Tibial artery (tissue), 4 donors: ENCODE measurements at regions not wholly inside any gene's neighbourhood (a gene's known extent, or its start where the extent isn't known, plus 50 kb on each side); places are given as distances from the start of the nearest gene placed in this dataset.

Experiments
- DNase-seq, 2 donors: peaks; one replicate each; pipeline ENCODE4 v3.0.0-alpha.2; 2019
- H3K27ac ChIP-seq, 2 donors: fragments of 200-600 bp; sonication (generic) in 1 of 2; 1 replicate in 1 of 2; 2 replicates in 1 of 2; pipeline ENCODE4 v1.5.1; 2018 to 2019; ENCODE audit warnings: mild to moderate bottlenecking in 1 of 2
- H3K27me3 ChIP-seq, 2 donors: fragments of 200-600 bp; sonication (generic) in 1 of 2; one replicate each; pipeline versions ENCODE4 v1.5.1 to v1.6.0; 2016 to 2019
- H3K36me3 ChIP-seq, 3 donors: fragments of 200-600 bp; sonication (generic) in 2 of 3; one replicate each; pipeline ENCODE4 v1.5.1; 2016 to 2019; ENCODE audit warnings: mild to moderate bottlenecking in 2 of 3
- H3K4me1 ChIP-seq, 4 donors: fragments of 200-600 bp; sonication (generic) in 2 of 4; 1 replicate in 3 of 4; 2 replicates in 1 of 4; pipeline ENCODE4 v1.5.1; 2016 to 2019
- H3K4me3 ChIP-seq, 2 donors: fragments of 200-600 bp; sonication (generic) in 1 of 2; 1 replicate in 1 of 2; 2 replicates in 1 of 2; pipeline ENCODE4 v1.5.1; 2018 to 2019; ENCODE audit warnings: mild to moderate bottlenecking in 2 of 2
- H3K9me3 ChIP-seq, 3 donors: fragments of 200-600 bp; sonication (generic) in 1 of 3; one replicate each; pipeline ENCODE4 v1.5.1; 2016 to 2019
- CTCF ChIP-seq, 2 experiments: fragments of 200-600 bp in 1 of 2; fragments of 450-650 bp in 1 of 2; IDR thresholded peaks; one replicate each; pipeline ENCODE4 v1.5.1; 2017 to 2019; ENCODE audit warnings: antibody characterized with exemption in 2 of 2, mild to moderate bottlenecking in 1 of 2, moderate library complexity in 1 of 2
- intact Hi-C: fragments of 100-400 bp; cut with DNase I; formaldehyde crosslinking; loops from one replicate; pipeline ENCODE4 v1.15.0; 2023; ENCODE audit warnings: low total_unique reads

GRCh38 chr20:39338469-39339376, 376.6 kb downstream of the DHX35 start:
- DNase-seq: peak in 1 of 2 donors; percentile 46
- TF ChIP-seq CTCF (IDR thresholded peaks at IDR 0.05): no peak
- intact Hi-C loops: no loop called here
- H3K4me3 ChIP-seq: no peak overlapping the region
- no peaks in the 10 kb centered on the region for H3K27me3 ChIP-seq
- H3K4me1 ChIP-seq: no peaks in the 10 kb centered on the region
- no peak overlapping the region for H3K27ac ChIP-seq
- no peaks in the 10 kb centered on the region for H3K9me3 ChIP-seq
- H3K36me3 ChIP-seq: no peaks in the 10 kb centered on the region

GRCh38 chr20:39333211-39333610, 371.1 kb downstream of the DHX35 start:
- intact Hi-C loops: no loop called here

GRCh38 chr20:39328347-39328746, 366.2 kb downstream of the DHX35 start:
- TF ChIP-seq CTCF (IDR thresholded peaks at IDR 0.05): no peak
- DNase-seq: no peak
- H3K4me1 ChIP-seq: no peaks in the 10 kb centered on the region

More at GRCh38 chr20:39333211-39333610, 371.1 kb downstream of the DHX35 start:
- Histone ChIP-seq H3K9me3 (no peaks in the 10 kb centered on the region), H3K4me1 (no peaks in the 10 kb centered on the region), H3K4me3 (no peak overlapping the region), H3K27me3 (no peaks in the 10 kb centered on the region), H3K27ac (no peak overlapping the region), H3K36me3 (no peaks in the 10 kb centered on the region)
- TF ChIP-seq CTCF (IDR thresholded peaks at IDR 0.05): no peak
- no peak for DNase-seq

GRCh38 chr20:39326050-39326449, 363.9 kb downstream of the DHX35 start:
- Histone ChIP-seq H3K9me3 (no peaks in the 10 kb centered on the region), H3K27me3 (no peaks in the 10 kb centered on the region), H3K4me1 (no peaks in the 10 kb centered on the region), H3K4me3 (no peak overlapping the region), H3K27ac (no peak overlapping the region), H3K36me3 (no peaks in the 10 kb centered on the region)
- intact Hi-C loops: no loop called here
- TF ChIP-seq CTCF (IDR thresholded peaks at IDR 0.05): no peak
- DNase-seq: no peak

More at GRCh38 chr20:39328347-39328746, 366.2 kb downstream of the DHX35 start:
- Histone ChIP-seq H3K27me3 (no peaks in the 10 kb centered on the region), H3K4me3 (no peak overlapping the region), H3K9me3 (no peaks in the 10 kb centered on the region), H3K27ac (no peak overlapping the region), H3K36me3 (no peaks in the 10 kb centered on the region)
- intact Hi-C loops: no loop called here

GRCh38 chr20:39318911-39319310, 356.8 kb downstream of the DHX35 start:
- intact Hi-C loops: no loop called here
- Histone ChIP-seq H3K9me3 (no peaks in the 10 kb centered on the region), H3K4me3 (no peak overlapping the region), H3K27me3 (no peaks in the 10 kb centered on the region), H3K36me3 (no peaks in the 10 kb centered on the region), H3K4me1 (no peaks in the 10 kb centered on the region), H3K27ac (no peak overlapping the region)
- TF ChIP-seq CTCF (IDR thresholded peaks at IDR 0.05): no peak
- DNase-seq: no peak
